ENCODE measurements at regions not wholly inside any gene's neighbourhood (a gene's known extent, or its start where the extent isn't known, plus 50 kb on each side); places are given as distances from the start of the nearest gene placed in this dataset.

DNA sequence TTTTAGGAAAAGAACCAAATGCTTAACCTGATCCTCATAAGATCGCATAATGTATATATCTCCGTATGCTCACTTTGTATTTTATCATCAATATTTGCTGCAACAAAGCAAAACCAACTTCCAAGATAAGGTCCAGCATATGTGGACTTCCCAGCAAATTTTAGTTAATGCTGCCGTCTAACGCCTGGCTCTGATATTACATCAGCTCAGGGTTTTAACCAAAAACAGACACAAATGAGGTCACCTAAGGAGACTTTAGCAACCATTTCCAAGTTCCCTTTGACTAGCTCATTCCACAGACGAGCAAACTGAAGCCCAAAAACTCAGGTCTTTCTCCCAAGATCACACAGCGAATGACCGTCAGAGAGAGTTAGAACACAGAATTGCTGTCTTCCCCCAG is 59.4 kb upstream of the UCN3 start:
- no peak for TF ChIP-seq POLR2AphosphoS5 (IDR thresholded peaks at IDR 0.05; ENCODE audit: low read depth, low read length)
- no peak for TF ChIP-seq TAF1 (IDR thresholded peaks at IDR 0.05; ENCODE audit: borderline replicate concordance, insufficient read depth, low read length)
- TF ChIP-seq SIN3A (IDR thresholded peaks at IDR 0.05; ENCODE audit: borderline replicate concordance, insufficient read depth, low read length) = no peak

Data from PFSK-1 (cell line).